ENCODE measurements at regions not wholly inside any gene's neighbourhood (a gene's known extent, or its start where the extent isn't known, plus 50 kb on each side); places are given as distances from the start of the nearest gene placed in this dataset.

- no peaks in the 10 kb centered on the region for H3K4me1 Mint-ChIP-seq
- H3K27ac Mint-ChIP-seq, result no peak overlapping the region
- peaks cover 3% of the 10 kb centered on the region for H3K9me3 ChIP-seq (ENCODE audit: control insufficient read depth, low read length)
- no peaks in the 10 kb centered on the region for H3K36me3 Mint-ChIP-seq (ENCODE audit: low read depth)
- no peaks in the 10 kb centered on the region for H3K36me3 ChIP-seq (ENCODE audit: control insufficient read depth, insufficient read depth, low read length)
- no peaks in the 10 kb centered on the region for H3K27me3 Mint-ChIP-seq (ENCODE audit: insufficient read depth)
- no peaks in the 10 kb centered on the region for H3K27me3 ChIP-seq (ENCODE audit: control insufficient read depth, insufficient read depth, low read length, poor library complexity, severe bottlenecking)
- no peak overlapping the region for H3K27ac ChIP-seq (ENCODE audit: low read depth, low read length)
- H3K9me3 Mint-ChIP-seq, result no peaks in the 10 kb centered on the region
- no peak for DNase-seq
- H3K4me3 Mint-ChIP-seq, result no peak overlapping the region
- no peaks in the 10 kb centered on the region for H3K4me1 ChIP-seq (ENCODE audit: control insufficient read depth, insufficient read depth, low read length)
- 100% methylated on average over 2 of the region's 2 CpGs; no CpG with 5 or more reads in 1 of the 2 experiments for WGBS, 2 experiments (ENCODE audit: insufficient coverage in 1 of 2, insufficient read length in 1 of 2)
- H3K9ac ChIP-seq (ENCODE audit: extremely low read depth, low read length, poor library complexity, severe bottlenecking), result no peak overlapping the region
- H3K4me3 ChIP-seq (ENCODE audit: low read length), result no peak overlapping the region
- TF ChIP-seq CTCF (conservative IDR thresholded peaks at IDR 0.05), result no peak
Observed at GRCh38 chr18:75790111-75790510, 362.6 kb upstream of the SMIM21 start.

GRCh38 chr18:75785834-75786233 is 358.3 kb upstream of the SMIM21 start:
- H3K27ac Mint-ChIP-seq, result no peak overlapping the region
- Histone ChIP-seq H3K27me3 (ENCODE audit: control insufficient read depth, insufficient read depth, low read length, poor library complexity, severe bottlenecking) (no peaks in the 10 kb centered on the region), H3K36me3 (ENCODE audit: control insufficient read depth, insufficient read depth, low read length) (no peaks in the 10 kb centered on the region), H3K27ac (ENCODE audit: low read depth, low read length) (no peak overlapping the region), H3K4me3 (ENCODE audit: low read length) (no peak overlapping the region), H3K9ac (ENCODE audit: extremely low read depth, low read length, poor library complexity, severe bottlenecking) (no peak overlapping the region), H3K4me1 (ENCODE audit: control insufficient read depth, insufficient read depth, low read length) (no peaks in the 10 kb centered on the region), H3K9me3 (ENCODE audit: control insufficient read depth, low read length) (no peaks in the 10 kb centered on the region)
- 95% methylated on average over 2 of the region's 3 CpGs for WGBS, 2 experiments (ENCODE audit: insufficient coverage in 1 of 2, insufficient read length in 1 of 2)
- H3K9me3 Mint-ChIP-seq, result no peaks in the 10 kb centered on the region
- no peak for DNase-seq
- no peaks in the 10 kb centered on the region for H3K4me1 Mint-ChIP-seq
- no peak overlapping the region for H3K4me3 Mint-ChIP-seq
- no peaks in the 10 kb centered on the region for H3K27me3 Mint-ChIP-seq (ENCODE audit: insufficient read depth)
- H3K36me3 Mint-ChIP-seq (ENCODE audit: low read depth), result no peaks in the 10 kb centered on the region
- no peak for TF ChIP-seq CTCF (conservative IDR thresholded peaks at IDR 0.05)

GRCh38 chr18:75785206-75785605 is 357.7 kb upstream of the SMIM21 start:
- no peaks in the 10 kb centered on the region for H3K4me1 ChIP-seq (ENCODE audit: control insufficient read depth, insufficient read depth, low read length)
- Mint-ChIP-seq H3K4me3 (no peak overlapping the region), H3K27me3 (ENCODE audit: insufficient read depth) (no peaks in the 10 kb centered on the region), H3K36me3 (ENCODE audit: low read depth) (no peaks in the 10 kb centered on the region), H3K9me3 (no peaks in the 10 kb centered on the region), H3K4me1 (no peaks in the 10 kb centered on the region), H3K27ac (no peak overlapping the region)
- H3K27me3 ChIP-seq (ENCODE audit: control insufficient read depth, insufficient read depth, low read length, poor library complexity, severe bottlenecking), result no peaks in the 10 kb centered on the region
- peak overlapping the region; percentile 44 for H3K27ac ChIP-seq (ENCODE audit: low read depth, low read length)
- WGBS, 2 experiments (ENCODE audit: insufficient coverage in 1 of 2, insufficient read length in 1 of 2), result 82% methylated on average over 2 of the region's 2 CpGs; no CpG with 5 or more reads in 1 of the 2 experiments
- H3K9me3 ChIP-seq (ENCODE audit: control insufficient read depth, low read length), result no peaks in the 10 kb centered on the region
- H3K4me3 ChIP-seq (ENCODE audit: low read length), result no peak overlapping the region
- DNase-seq, result no peak
- H3K36me3 ChIP-seq (ENCODE audit: control insufficient read depth, insufficient read depth, low read length), result no peaks in the 10 kb centered on the region
- no peak for TF ChIP-seq CTCF (conservative IDR thresholded peaks at IDR 0.05)
- H3K9ac ChIP-seq (ENCODE audit: extremely low read depth, low read length, poor library complexity, severe bottlenecking), result no peak overlapping the region

All from endodermal cell (in vitro differentiated cells).